ENCODE measurements at regions not wholly inside any gene's neighbourhood (a gene's known extent, or its start where the extent isn't known, plus 50 kb on each side); places are given as distances from the start of the nearest gene placed in this dataset.

DNA sequence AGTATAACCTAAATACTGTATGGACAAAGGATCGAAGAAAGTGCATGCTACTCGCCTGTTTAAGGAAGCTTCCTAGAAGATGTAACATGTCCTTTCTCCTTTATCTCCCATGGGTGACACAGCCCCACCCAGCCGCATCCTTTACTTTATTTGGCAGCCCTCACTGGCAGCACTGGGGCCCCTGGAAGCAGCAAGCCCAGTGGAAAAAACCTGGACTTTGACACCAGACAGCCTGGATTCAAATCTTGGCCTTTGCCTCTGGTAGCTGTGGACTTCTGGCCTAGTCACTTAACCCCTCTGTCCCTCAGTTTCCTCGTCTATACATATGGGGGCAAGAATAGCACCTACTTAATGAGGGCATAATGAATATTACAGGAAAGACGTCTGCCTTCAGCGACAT lies 67.1 kb downstream of the MYEOV start:
- Histone ChIP-seq H3K9me3 (ENCODE audit: low read depth, low read length, poor library complexity, severe bottlenecking) (peaks cover 14% of the 10 kb centered on the region), H3K36me3 (ENCODE audit: insufficient read depth, low read length, poor library complexity, severe bottlenecking) (peaks cover 24% of the 10 kb centered on the region), H3K4me3 (ENCODE audit: low read depth, low read length, poor library complexity, severe bottlenecking) (no peak overlapping the region), H3K27ac (ENCODE audit: low read depth, low read length, poor library complexity, severe bottlenecking) (peak overlapping the region; percentile 55), H3K4me1 (ENCODE audit: insufficient read depth, low read length, poor library complexity, severe bottlenecking) (peaks cover 31% of the 10 kb centered on the region), H3K27me3 (replicated peaks; ENCODE audit: insufficient read depth, low read depth, low read length, poor library complexity) (no peaks in the 10 kb centered on the region)
- ChIA-PET CTCF (no interaction called here), POLR2A (ENCODE audit: low non-redundant PET) (no interaction called here)
- intact Hi-C loops (cut with micrococcal nuclease; ENCODE audit: unreplicated experiment): no loop called here
- no peak for TF ChIP-seq EZH2 (IDR thresholded peaks at IDR 0.05; ENCODE audit: borderline replicate concordance, low read depth, low read length, poor library complexity, severe bottlenecking)
- TF ChIP-seq, protein P1, sequence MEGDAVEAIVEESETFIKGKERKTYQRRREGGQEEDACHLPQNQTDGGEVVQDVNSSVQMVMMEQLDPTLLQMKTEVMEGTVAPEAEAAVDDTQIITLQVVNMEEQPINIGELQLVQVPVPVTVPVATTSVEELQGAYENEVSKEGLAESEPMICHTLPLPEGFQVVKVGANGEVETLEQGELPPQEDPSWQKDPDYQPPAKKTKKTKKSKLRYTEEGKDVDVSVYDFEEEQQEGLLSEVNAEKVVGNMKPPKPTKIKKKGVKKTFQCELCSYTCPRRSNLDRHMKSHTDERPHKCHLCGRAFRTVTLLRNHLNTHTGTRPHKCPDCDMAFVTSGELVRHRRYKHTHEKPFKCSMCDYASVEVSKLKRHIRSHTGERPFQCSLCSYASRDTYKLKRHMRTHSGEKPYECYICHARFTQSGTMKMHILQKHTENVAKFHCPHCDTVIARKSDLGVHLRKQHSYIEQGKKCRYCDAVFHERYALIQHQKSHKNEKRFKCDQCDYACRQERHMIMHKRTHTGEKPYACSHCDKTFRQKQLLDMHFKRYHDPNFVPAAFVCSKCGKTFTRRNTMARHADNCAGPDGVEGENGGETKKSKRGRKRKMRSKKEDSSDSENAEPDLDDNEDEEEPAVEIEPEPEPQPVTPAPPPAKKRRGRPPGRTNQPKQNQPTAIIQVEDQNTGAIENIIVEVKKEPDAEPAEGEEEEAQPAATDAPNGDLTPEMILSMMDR (conservative IDR thresholded peaks at IDR 0.05; ENCODE audit: low read depth, low read length): no peak
- DNase-seq (ENCODE audit: low spot score): no peak
- no TSS peak for BruUV-seq (replicated peaks)

DNA sequence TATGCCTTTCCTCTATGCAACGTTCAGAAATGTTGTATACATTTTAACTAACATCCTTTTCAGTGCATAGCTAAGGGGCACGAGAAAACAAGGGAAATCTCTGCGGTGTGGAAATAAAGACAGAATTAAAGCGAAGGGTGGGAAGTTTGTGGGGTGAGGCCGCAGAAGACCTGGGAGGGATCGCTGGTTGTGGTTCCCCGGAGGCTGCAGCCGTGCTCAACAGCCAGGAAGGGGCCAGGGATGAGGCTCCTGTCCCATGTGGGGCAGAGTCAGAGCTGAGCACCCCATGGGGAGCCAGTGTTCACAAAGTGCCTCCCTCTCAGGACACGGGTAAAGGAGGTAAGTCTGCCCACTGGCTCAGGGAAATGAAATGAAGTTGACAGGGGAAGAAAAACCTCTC lies 67.5 kb downstream of the MYEOV start:
- Histone ChIP-seq H3K4me3 (ENCODE audit: low read depth, low read length, poor library complexity, severe bottlenecking) (no peak overlapping the region), H3K36me3 (ENCODE audit: insufficient read depth, low read length, poor library complexity, severe bottlenecking) (peaks cover 22% of the 10 kb centered on the region), H3K9me3 (ENCODE audit: low read depth, low read length, poor library complexity, severe bottlenecking) (peaks cover 14% of the 10 kb centered on the region), H3K27ac (ENCODE audit: low read depth, low read length, poor library complexity, severe bottlenecking) (peak overlapping the region; percentile 55), H3K27me3 (replicated peaks; ENCODE audit: insufficient read depth, low read depth, low read length, poor library complexity) (no peaks in the 10 kb centered on the region), H3K4me1 (ENCODE audit: insufficient read depth, low read length, poor library complexity, severe bottlenecking) (peaks cover 31% of the 10 kb centered on the region)
- TF ChIP-seq, protein P1 (conservative IDR thresholded peaks at IDR 0.05; ENCODE audit: low read depth, low read length): no peak
- no peak for TF ChIP-seq EZH2 (IDR thresholded peaks at IDR 0.05; ENCODE audit: borderline replicate concordance, low read depth, low read length, poor library complexity, severe bottlenecking)
- intact Hi-C loops (cut with micrococcal nuclease; ENCODE audit: unreplicated experiment): no loop called here
- CTCF ChIA-PET: no interaction called here
- DNase-seq (ENCODE audit: low spot score): no peak
- POLR2A ChIA-PET (ENCODE audit: low non-redundant PET): interaction anchor here (0.9 kb wide), 1 partner anchor 227 kb away, joined by 4 read pairs; no protein-coding TSS in a partner anchor
- no TSS peak for BruUV-seq (replicated peaks)

DNA sequence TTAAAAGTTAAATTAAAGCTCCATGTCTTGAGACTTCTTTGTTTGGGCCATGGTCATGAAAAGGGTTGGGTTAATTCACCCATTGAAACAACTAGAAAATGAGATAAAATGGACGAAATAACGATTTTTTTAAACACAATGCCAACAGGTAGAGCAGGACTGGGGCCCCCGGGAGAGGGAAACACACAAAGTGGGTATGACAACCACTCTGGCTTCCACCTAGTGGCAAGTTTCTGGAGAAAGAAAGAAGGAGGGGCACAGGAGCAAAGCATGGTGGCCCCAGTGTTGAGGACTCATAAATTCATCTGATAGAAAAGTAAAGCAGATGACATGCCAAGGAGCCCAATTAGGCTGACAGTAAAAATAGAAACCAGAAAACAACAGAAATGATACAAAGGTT lies 68.4 kb downstream of the MYEOV start:
- peaks cover 14% of the 10 kb centered on the region for H3K9me3 ChIP-seq (ENCODE audit: low read depth, low read length, poor library complexity, severe bottlenecking)
- ChIA-PET CTCF (no interaction called here), POLR2A (ENCODE audit: low non-redundant PET) (interaction anchor here (0.9 kb wide), 1 partner anchor 228 kb away, joined by 4 read pairs; no protein-coding TSS in a partner anchor)
- no peak for DNase-seq (ENCODE audit: low spot score)
- TF ChIP-seq, protein P1 (conservative IDR thresholded peaks at IDR 0.05; ENCODE audit: low read depth, low read length): peak; percentile 24; the same call in 1 of the 2 replicates
- TF ChIP-seq EZH2 (IDR thresholded peaks at IDR 0.05; ENCODE audit: borderline replicate concordance, low read depth, low read length, poor library complexity, severe bottlenecking): no peak
- H3K4me1 ChIP-seq (ENCODE audit: insufficient read depth, low read length, poor library complexity, severe bottlenecking): peaks cover 31% of the 10 kb centered on the region
- no peak overlapping the region for H3K4me3 ChIP-seq (ENCODE audit: low read depth, low read length, poor library complexity, severe bottlenecking)
- peaks cover 25% of the 10 kb centered on the region for H3K36me3 ChIP-seq (ENCODE audit: insufficient read depth, low read length, poor library complexity, severe bottlenecking)
- no peak overlapping the region for H3K27ac ChIP-seq (ENCODE audit: low read depth, low read length, poor library complexity, severe bottlenecking)
- intact Hi-C loops (cut with micrococcal nuclease; ENCODE audit: unreplicated experiment): no loop called here
- no peaks in the 10 kb centered on the region for H3K27me3 ChIP-seq (replicated peaks; ENCODE audit: insufficient read depth, low read depth, low read length, poor library complexity)
- no TSS peak for BruUV-seq (replicated peaks)
